Activated CD4-positive, alpha-beta T cell treated with anti-CD3 and anti-CD28 coated beads, Interleukin-2, amount 50 U/mL, for 4 hours (primary cell): ENCODE measurements at regions not wholly inside any gene's neighbourhood (a gene's known extent, or its start where the extent isn't known, plus 50 kb on each side); places are given as distances from the start of the nearest gene placed in this dataset.
A peak's percentile ranks its signal among the peaks of the same experiment; 100 is the strongest.

Source experiments
- DNase-seq, 2 experiments: peaks; one replicate each; pipeline ENCODE4 v3.0.0-alpha.2; 2020

GRCh38 chr4:153109296-153109849, 94.9 kb upstream of the TRIM2 start:
- no peak for DNase-seq

DNA sequence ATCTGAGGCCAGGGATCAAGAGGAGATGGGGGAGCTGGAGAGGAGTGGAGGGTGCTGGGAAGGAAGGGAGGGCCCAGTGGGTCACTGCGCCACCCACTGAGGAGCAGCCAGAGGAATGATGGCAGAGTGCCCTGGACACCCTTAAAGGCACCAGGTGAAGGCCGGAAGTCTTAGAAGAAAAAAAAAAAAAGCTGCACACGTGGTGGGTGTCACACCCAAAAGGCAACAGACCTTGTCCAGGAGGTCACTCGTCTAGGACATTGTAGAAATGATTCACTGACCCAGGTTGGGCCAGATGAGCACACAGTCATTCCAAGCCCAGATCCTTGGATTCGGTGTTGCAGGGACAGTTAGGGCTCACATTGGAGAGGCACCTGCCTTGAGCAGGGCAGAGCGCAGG, 93.5 kb upstream of the TRIM2 start:
- no peak for DNase-seq

- no peak for DNase-seq
Measured at GRCh38 chr4:153111426-153112040, 92.7 kb upstream of the TRIM2 start.

DNA sequence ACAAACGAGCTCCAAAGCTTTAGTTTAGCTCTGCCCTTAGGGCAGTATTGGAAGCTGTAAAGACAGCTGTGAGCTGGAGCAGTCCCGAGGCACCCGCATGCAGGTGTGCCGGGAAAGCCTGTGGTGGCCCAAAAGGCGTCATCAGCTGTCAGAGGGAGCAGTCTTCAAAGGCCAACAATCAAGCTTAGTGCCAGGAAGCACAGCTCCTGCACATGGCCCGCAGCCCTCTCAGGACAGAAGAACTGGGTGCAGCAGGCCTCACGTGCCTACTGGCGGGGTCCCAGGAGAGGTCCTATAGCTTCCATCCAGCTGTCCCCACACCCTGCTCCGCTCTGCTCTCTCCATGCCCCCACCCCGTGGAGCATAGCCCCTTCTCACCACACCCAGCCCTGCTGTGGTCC, 92.2 kb upstream of the TRIM2 start:
- peak; percentile 40 to 44 for DNase-seq

- DNase-seq: no peak
Measured at GRCh38 chr4:153113061-153113837, 91.0 kb upstream of the TRIM2 start.

DNA sequence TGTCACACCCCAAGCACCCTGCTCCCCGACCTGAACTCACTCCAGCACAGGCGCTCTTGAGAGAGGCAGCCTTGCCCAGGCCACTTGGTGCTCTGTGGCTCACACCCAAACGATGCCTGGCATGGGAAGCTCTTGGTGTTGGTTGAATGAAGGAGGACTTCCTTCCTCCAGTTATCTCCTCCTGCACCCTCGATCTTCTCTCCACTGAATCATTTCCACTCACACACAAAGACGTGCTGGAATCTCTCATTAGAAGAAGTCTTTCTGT, 90.5 kb upstream of the TRIM2 start:
- no peak for DNase-seq

GRCh38 chr4:153114771-153115321, 89.4 kb upstream of the TRIM2 start:
- DNase-seq: peak; percentile 43 to 48

GRCh38 chr4:153115322-153116290, 88.6 kb upstream of the TRIM2 start:
- DNase-seq: peak; percentile 64 to 69

- DNase-seq: no peak
Measured at GRCh38 chr4:153116291-153116680, 88.0 kb upstream of the TRIM2 start.

- no peak for DNase-seq
Measured at GRCh38 chr4:153116801-153117200, 87.4 kb upstream of the TRIM2 start.

- no peak for DNase-seq
Measured at GRCh38 chr4:153117554-153117953, 86.7 kb upstream of the TRIM2 start.

DNA sequence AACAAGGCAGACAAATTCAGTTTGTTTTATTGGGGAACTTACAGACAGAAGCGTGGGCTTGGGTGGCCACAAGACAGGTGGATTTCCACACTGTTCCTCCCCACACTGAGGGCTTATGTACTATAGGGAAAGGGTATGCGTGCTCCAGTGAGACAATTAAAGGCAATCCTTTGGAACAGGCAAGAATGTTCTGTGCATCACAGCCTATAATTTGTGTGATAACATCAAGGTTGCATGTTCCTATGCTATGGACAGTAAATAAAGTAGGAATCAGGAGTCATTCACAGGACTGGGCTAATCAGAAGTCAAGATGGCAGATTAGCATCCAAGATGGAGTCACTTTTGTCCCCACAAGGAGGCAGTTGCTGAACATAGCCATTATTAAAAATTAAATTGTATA, 84.6 kb upstream of the TRIM2 start:
- DNase-seq: no peak

DNA sequence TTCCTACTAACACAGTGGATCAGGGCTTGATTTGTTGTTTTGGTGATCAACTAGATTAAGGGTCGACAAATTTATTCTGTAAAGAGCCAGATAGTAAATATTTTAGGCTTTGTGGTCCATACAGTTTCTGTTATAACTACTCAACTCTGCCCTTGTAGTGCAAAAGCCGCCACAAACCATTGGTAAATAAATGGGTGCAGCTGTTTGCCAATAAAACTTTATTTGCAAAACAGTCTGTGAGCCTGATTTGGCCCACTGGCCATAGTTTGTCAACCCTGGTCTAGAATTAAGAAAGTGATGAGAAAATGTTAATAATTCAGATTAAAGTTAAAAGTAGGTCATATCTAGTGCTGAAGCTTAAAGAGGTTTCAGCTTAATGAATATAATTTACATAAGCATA, 84.0 kb upstream of the TRIM2 start:
- no peak for DNase-seq

DNA sequence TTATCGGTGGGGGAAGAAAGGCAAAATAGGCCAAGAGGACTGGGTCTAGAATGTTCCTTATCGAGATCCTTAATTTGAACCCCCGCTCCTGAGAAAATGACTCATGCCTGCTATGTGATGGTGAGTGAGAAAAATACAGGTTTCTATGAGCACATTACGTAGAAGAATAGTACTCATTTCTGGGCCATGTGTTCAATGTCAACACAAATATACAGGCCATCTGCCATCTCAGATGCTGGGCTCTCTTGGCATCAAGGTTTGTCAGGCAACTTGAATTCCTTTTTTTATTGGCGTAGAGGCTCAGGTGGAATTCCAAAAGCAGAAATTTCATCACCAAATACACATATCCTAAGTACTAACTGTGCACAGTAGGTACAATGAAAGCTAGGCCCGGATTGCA, 81.4 kb upstream of the TRIM2 start:
- DNase-seq: no peak

DNA sequence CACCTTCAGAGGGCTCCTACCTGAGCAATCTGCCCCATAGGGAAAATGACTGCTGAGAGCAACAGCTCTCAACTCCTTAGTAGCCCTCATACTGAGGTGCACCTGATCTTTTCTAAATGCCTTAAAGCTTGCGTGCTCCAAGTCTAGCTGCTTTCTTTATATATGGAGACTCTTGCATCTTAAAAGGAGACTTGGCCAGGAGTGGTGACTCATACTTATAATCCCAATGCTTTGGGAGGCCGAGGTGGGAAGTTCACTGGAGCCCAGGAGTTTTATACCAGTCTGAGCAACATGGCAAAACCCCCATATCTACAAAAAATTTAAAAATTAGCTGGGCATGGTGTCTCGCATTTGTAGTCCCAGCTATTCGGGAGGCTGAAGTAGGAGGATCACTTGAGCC, 78.1 kb upstream of the TRIM2 start:
- no peak for DNase-seq

DNA sequence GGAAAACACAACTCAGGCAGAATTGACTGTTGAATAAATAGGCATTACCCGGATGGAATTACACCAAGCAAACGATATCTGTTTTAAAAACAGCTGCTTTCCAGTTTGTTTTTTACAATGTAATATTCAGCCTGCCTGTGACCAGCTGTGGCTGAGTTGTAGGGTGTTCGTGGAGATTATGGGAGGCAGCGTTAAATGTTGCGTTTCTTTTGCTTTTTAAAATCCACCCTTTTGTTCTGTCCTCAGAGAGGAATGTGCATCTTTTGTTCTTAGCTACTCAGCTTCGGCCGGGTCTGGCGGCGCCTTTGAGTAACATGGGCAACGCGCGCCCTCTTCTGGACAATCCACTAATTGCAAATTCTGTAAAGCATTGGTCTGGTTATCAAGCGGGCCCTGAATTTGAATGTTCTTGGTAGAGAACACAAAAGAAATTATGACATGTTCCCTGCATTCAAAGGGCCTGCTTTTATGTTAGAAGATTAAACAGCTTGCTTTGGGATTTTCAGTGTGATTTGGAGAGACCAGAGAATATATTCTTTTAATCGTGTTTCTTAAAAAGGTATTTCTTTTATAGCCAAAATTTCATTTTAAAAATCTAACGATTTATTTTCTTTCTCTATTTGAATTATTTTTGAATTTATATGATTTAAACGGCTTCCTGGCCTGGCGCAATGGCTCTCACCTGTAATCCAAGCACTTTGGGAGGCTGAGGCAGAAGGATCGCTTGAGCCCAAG, 76.3 kb upstream of the TRIM2 start:
- peak; percentile 83 to 86 for DNase-seq

GRCh38 chr4:153131596-153131995, 72.6 kb upstream of the TRIM2 start:
- DNase-seq: no peak

GRCh38 chr4:153137159-153137558, 67.1 kb upstream of the TRIM2 start:
- DNase-seq: no peak

- no peak for DNase-seq
Measured at GRCh38 chr4:153137677-153138630, 66.3 kb upstream of the TRIM2 start.

GRCh38 chr4:153138736-153139135, 65.5 kb upstream of the TRIM2 start:
- no peak for DNase-seq

- no peak for DNase-seq
Measured at GRCh38 chr4:153140294-153140693, 63.9 kb upstream of the TRIM2 start.
